Endodermal cell (in vitro differentiated cells): ENCODE measurements at regions not wholly inside any gene's neighbourhood (a gene's known extent, or its start where the extent isn't known, plus 50 kb on each side); places are given as distances from the start of the nearest gene placed in this dataset.

ENCODE experiments used
- DNase-seq: peaks from one replicate; pipeline ENCODE4 v3.0.0-alpha.2; 2017
- H3K27ac ChIP-seq: 2 replicates; pipeline ENCODE4 v1.5.1; 2013; ENCODE audit warnings: mild to moderate bottlenecking, low read depth, low read length, moderate library complexity
- H3K27me3 ChIP-seq: 2 replicates; pipeline ENCODE4 v1.6.1; 2013; ENCODE audit warnings: mild to moderate bottlenecking, low read length, moderate library complexity; ENCODE audit not compliant: insufficient read depth, control insufficient read depth, poor library complexity, severe bottlenecking
- H3K36me3 ChIP-seq: 2 replicates; pipeline ENCODE4 v1.7.0; 2013; ENCODE audit warnings: mild to moderate bottlenecking, low read length, moderate library complexity; ENCODE audit not compliant: control insufficient read depth, insufficient read depth
- H3K4me1 ChIP-seq: one replicate; pipeline ENCODE4 v1.7.0; 2013; ENCODE audit warnings: low read length; ENCODE audit not compliant: control insufficient read depth, insufficient read depth
- H3K4me3 ChIP-seq: 2 replicates; pipeline ENCODE4 v1.5.1; 2013; ENCODE audit warnings: mild to moderate bottlenecking, low read length, moderate library complexity
- H3K9ac ChIP-seq: 2 replicates; pipeline ENCODE4 v1.6.1; 2013; ENCODE audit warnings: mild to moderate bottlenecking, low read length, moderate library complexity; ENCODE audit not compliant: poor library complexity, severe bottlenecking; ENCODE audit errors: extremely low read depth
- H3K9me3 ChIP-seq: 2 replicates; pipeline ENCODE4 v1.6.1; 2013; ENCODE audit warnings: mild to moderate bottlenecking, low read length, moderate library complexity; ENCODE audit not compliant: control insufficient read depth
- H3K27ac Mint-ChIP-seq: 2 replicates; pipeline ENCODE4 v1.8.0; 2020; ENCODE audit warnings: mixed read lengths
- H3K27me3 Mint-ChIP-seq: 2 replicates; pipeline ENCODE4 v1.8.0; 2021; ENCODE audit warnings: mild to moderate bottlenecking, mixed read lengths; ENCODE audit not compliant: insufficient read depth
- H3K36me3 Mint-ChIP-seq: 2 replicates; pipeline ENCODE4 v1.8.0; 2020; ENCODE audit warnings: low read depth, mixed read lengths
- H3K4me1 Mint-ChIP-seq: 2 replicates; pipeline ENCODE4 v1.8.0; 2020; ENCODE audit warnings: mixed read lengths
- H3K4me3 Mint-ChIP-seq: 2 replicates; pipeline ENCODE4 v1.8.0; 2020; ENCODE audit warnings: mild to moderate bottlenecking, moderate library complexity, mixed read lengths
- H3K9me3 Mint-ChIP-seq: 2 replicates; pipeline ENCODE4 v1.8.0; 2020; ENCODE audit warnings: mild to moderate bottlenecking, mixed read lengths
- WGBS, 2 experiments: methylation state at CpG; one replicate each; pipeline versions ENCODE4 v1.1.5 to v1.1.7; 2013; ENCODE audit warnings: missing lambda C conversion rate in 2 of 2, mixed read lengths in 1 of 2; ENCODE audit not compliant: insufficient coverage in 1 of 2, insufficient read length in 1 of 2; 5-methylcytosine and 5-hydroxymethylcytosine counted together
- TF ChIP-seq, protein P1 (sequence below): fragments of 200-600 bp; sonication (generic); conservative IDR thresholded peaks from 2 replicates; pipeline ENCODE4 v1.5.0; 2021; ENCODE audit warnings: antibody characterized with exemption, mild to moderate bottlenecking

GRCh38 chr3:124542214-124542869 is 187.9 kb upstream of the UMPS start:
- H3K27me3 Mint-ChIP-seq, result no peaks in the 10 kb centered on the region
- no peaks in the 10 kb centered on the region for H3K36me3 ChIP-seq
- H3K4me1 ChIP-seq, result peaks cover 3% of the 10 kb centered on the region
- H3K4me3 ChIP-seq, result no peak overlapping the region
- TF ChIP-seq, protein P1, sequence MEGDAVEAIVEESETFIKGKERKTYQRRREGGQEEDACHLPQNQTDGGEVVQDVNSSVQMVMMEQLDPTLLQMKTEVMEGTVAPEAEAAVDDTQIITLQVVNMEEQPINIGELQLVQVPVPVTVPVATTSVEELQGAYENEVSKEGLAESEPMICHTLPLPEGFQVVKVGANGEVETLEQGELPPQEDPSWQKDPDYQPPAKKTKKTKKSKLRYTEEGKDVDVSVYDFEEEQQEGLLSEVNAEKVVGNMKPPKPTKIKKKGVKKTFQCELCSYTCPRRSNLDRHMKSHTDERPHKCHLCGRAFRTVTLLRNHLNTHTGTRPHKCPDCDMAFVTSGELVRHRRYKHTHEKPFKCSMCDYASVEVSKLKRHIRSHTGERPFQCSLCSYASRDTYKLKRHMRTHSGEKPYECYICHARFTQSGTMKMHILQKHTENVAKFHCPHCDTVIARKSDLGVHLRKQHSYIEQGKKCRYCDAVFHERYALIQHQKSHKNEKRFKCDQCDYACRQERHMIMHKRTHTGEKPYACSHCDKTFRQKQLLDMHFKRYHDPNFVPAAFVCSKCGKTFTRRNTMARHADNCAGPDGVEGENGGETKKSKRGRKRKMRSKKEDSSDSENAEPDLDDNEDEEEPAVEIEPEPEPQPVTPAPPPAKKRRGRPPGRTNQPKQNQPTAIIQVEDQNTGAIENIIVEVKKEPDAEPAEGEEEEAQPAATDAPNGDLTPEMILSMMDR, result no peak
- peaks cover 3% of the 10 kb centered on the region for H3K36me3 Mint-ChIP-seq
- H3K27ac Mint-ChIP-seq, result no peak overlapping the region
- no peak overlapping the region for H3K4me3 Mint-ChIP-seq
- H3K4me1 Mint-ChIP-seq, result peaks cover 26% of the 10 kb centered on the region
- WGBS, 2 experiments, result 80 to 88% methylated on average over 4 to 6 of the region's 6 CpGs
- no peak for DNase-seq
- no peaks in the 10 kb centered on the region for H3K9me3 ChIP-seq
- no peak overlapping the region for H3K27ac ChIP-seq
- H3K9me3 Mint-ChIP-seq, result peaks cover 4% of the 10 kb centered on the region
- no peaks in the 10 kb centered on the region for H3K27me3 ChIP-seq
- no peak overlapping the region for H3K9ac ChIP-seq

- 57 to 89% methylated on average over 3 of the region's 3 CpGs for WGBS, 2 experiments
- Mint-ChIP-seq H3K27ac (peak overlapping the region; percentile 90), H3K4me3 (no peak overlapping the region), H3K27me3 (peaks cover 4% of the 10 kb centered on the region), H3K36me3 (peaks cover 3% of the 10 kb centered on the region), H3K9me3 (peaks cover 4% of the 10 kb centered on the region), H3K4me1 (peaks cover 26% of the 10 kb centered on the region)
- H3K4me3 ChIP-seq, result no peak overlapping the region
- TF ChIP-seq, protein P1, result no peak
- H3K9ac ChIP-seq, result no peak overlapping the region
- DNase-seq, result no peak
- no peaks in the 10 kb centered on the region for H3K27me3 ChIP-seq
- no peaks in the 10 kb centered on the region for H3K9me3 ChIP-seq
- H3K36me3 ChIP-seq, result no peaks in the 10 kb centered on the region
- no peak overlapping the region for H3K27ac ChIP-seq
- peaks cover 3% of the 10 kb centered on the region for H3K4me1 ChIP-seq
Measured at GRCh38 chr3:124545891-124546290, 184.4 kb upstream of the UMPS start.

- Histone ChIP-seq H3K27ac (no peak overlapping the region), H3K4me1 (peaks cover 6% of the 10 kb centered on the region), H3K9ac (no peak overlapping the region), H3K4me3 (no peak overlapping the region), H3K27me3 (peaks cover 22% of the 10 kb centered on the region), H3K36me3 (no peaks in the 10 kb centered on the region), H3K9me3 (no peaks in the 10 kb centered on the region)
- Mint-ChIP-seq H3K27me3 (peaks cover 42% of the 10 kb centered on the region), H3K4me1 (peaks cover 27% of the 10 kb centered on the region), H3K4me3 (no peak overlapping the region), H3K36me3 (no peaks in the 10 kb centered on the region), H3K27ac (no peak overlapping the region), H3K9me3 (no peaks in the 10 kb centered on the region)
- WGBS, 2 experiments, result 63 to 73% methylated on average over 3 to 5 of the region's 5 CpGs
- no peak for DNase-seq
- TF ChIP-seq, protein P1, result no peak
Measured at GRCh38 chr3:124552224-124552623, 178.0 kb upstream of the UMPS start.
